Activated CD8-positive, alpha-beta T cell treated with anti-CD3 and anti-CD28 coated beads, Interleukin-2, amount 10 ng/mL, durations not matched to agents 7 days and 5 days (primary cell): ENCODE measurements at regions not wholly inside any gene's neighbourhood (a gene's known extent, or its start where the extent isn't known, plus 50 kb on each side); places are given as distances from the start of the nearest gene placed in this dataset.
"Not testable (repeated sequence)": the region's sequence is repeated elsewhere in the genome, so short reads cannot be mapped to it uniquely, and the experiment has no call there.

Source experiments
- ATAC-seq: fragments of 150-1000 bp; cut with Tn5 transposase; one replicate; pipeline ENCODE4 v1.10.0; 2021; ENCODE audit warnings: moderate library complexity
- CTCF ChIA-PET: fragments of 350-600 bp; sonication (Branson Sonifier 250); formaldehyde crosslinking; loops from one replicate; lab custom pipeline; 2021; ENCODE audit warnings: antibody characterized with exemption; lab: Charles Lee
- POLR2A ChIA-PET: fragments of 350-600 bp; sonication (Branson Sonifier 250); formaldehyde crosslinking; loops from one replicate; lab custom pipeline; 2021; ENCODE audit warnings: antibody characterized with exemption; lab: Charles Lee
- DNase-seq: peaks from one replicate; pipeline ENCODE4 v3.0.0-alpha.2; 2020
- H3K27ac Mint-ChIP-seq: one replicate; pipeline ENCODE4 v1.8.0; 2021; ENCODE audit warnings: mild to moderate bottlenecking, mixed read lengths
- H3K27me3 Mint-ChIP-seq: one replicate; pipeline ENCODE4 v1.8.0; 2021; ENCODE audit warnings: low read depth, mixed read lengths
- H3K36me3 Mint-ChIP-seq: one replicate; pipeline ENCODE4 v1.8.0; 2021; ENCODE audit warnings: low read depth, mixed read lengths
- H3K4me1 Mint-ChIP-seq: one replicate; pipeline ENCODE4 v1.8.0; 2021; ENCODE audit warnings: low read depth, mixed read lengths
- H3K4me3 Mint-ChIP-seq: one replicate; pipeline ENCODE4 v1.8.0; 2021; ENCODE audit warnings: mild to moderate bottlenecking, mixed read lengths
- H3K9me3 Mint-ChIP-seq: one replicate; pipeline ENCODE4 v1.8.0; 2022; ENCODE audit warnings: mixed read lengths; ENCODE audit not compliant: insufficient read depth

- DNase-seq, result no peak
- Mint-ChIP-seq H3K27ac (no peak overlapping the region), H3K27me3 (no peaks in the 10 kb centered on the region), H3K9me3 (no peaks in the 10 kb centered on the region), H3K4me1 (no peaks in the 10 kb centered on the region), H3K4me3 (no peak overlapping the region), H3K36me3 (no peaks in the 10 kb centered on the region)
- CTCF ChIA-PET, result no interaction called here
- POLR2A ChIA-PET, result no interaction called here
- no peak for ATAC-seq
Observed at GRCh38 chr3:159273070-159273469, 471.2 kb downstream of the MFSD1 start.

- H3K9me3 Mint-ChIP-seq, result no peaks in the 10 kb centered on the region
- no peak overlapping the region for H3K4me3 Mint-ChIP-seq
- no peak for ATAC-seq
- POLR2A ChIA-PET, result no interaction called here
- peak; percentile 46 for DNase-seq
- H3K4me1 Mint-ChIP-seq, result no peaks in the 10 kb centered on the region
- H3K27ac Mint-ChIP-seq, result no peak overlapping the region
- no peaks in the 10 kb centered on the region for H3K36me3 Mint-ChIP-seq
- H3K27me3 Mint-ChIP-seq, result no peaks in the 10 kb centered on the region
- CTCF ChIA-PET, result no interaction called here
Observed at GRCh38 chr3:159273608-159274007, 471.8 kb downstream of the MFSD1 start.

- ChIA-PET CTCF (no interaction called here), POLR2A (no interaction called here)
- Mint-ChIP-seq H3K27me3 (no peaks in the 10 kb centered on the region), H3K27ac (no peak overlapping the region), H3K36me3 (no peaks in the 10 kb centered on the region), H3K4me1 (no peaks in the 10 kb centered on the region), H3K4me3 (no peak overlapping the region), H3K9me3 (no peaks in the 10 kb centered on the region)
- DNase-seq (no peak), ATAC-seq (no peak)
Observed at GRCh38 chr3:159275741-159276140, 473.9 kb downstream of the MFSD1 start.

- POLR2A ChIA-PET, result no interaction called here
- Mint-ChIP-seq H3K4me1 (no peaks in the 10 kb centered on the region), H3K36me3 (no peaks in the 10 kb centered on the region), H3K27me3 (no peaks in the 10 kb centered on the region), H3K4me3 (no peak overlapping the region), H3K27ac (no peak overlapping the region), H3K9me3 (no peaks in the 10 kb centered on the region)
- CTCF ChIA-PET, result no interaction called here
- no peak for ATAC-seq
- no peak for DNase-seq
Observed at GRCh38 chr3:159277814-159278213, 476.0 kb downstream of the MFSD1 start.

GRCh38 chr3:159280386-159281191 lies 478.7 kb downstream of the MFSD1 start:
- no peak for DNase-seq
- ChIA-PET POLR2A (no interaction called here), CTCF (no interaction called here)
- Mint-ChIP-seq H3K4me3 (no peak overlapping the region), H3K27me3 (no peaks in the 10 kb centered on the region), H3K9me3 (no peaks in the 10 kb centered on the region), H3K4me1 (no peaks in the 10 kb centered on the region), H3K36me3 (no peaks in the 10 kb centered on the region), H3K27ac (no peak overlapping the region)
- no peak for ATAC-seq

- Mint-ChIP-seq H3K9me3 (no peaks in the 10 kb centered on the region), H3K27me3 (no peaks in the 10 kb centered on the region), H3K27ac (no peak overlapping the region), H3K4me1 (no peaks in the 10 kb centered on the region), H3K4me3 (no peak overlapping the region), H3K36me3 (no peaks in the 10 kb centered on the region)
- no peak for ATAC-seq
- DNase-seq, result no peak
- ChIA-PET CTCF (no interaction called here), POLR2A (no interaction called here)
Observed at GRCh38 chr3:159293493-159293892, 491.6 kb downstream of the MFSD1 start.

GRCh38 chr3:159301961-159302360 lies 500.1 kb downstream of the MFSD1 start:
- Mint-ChIP-seq H3K4me3 (no peak overlapping the region), H3K27me3 (no peaks in the 10 kb centered on the region), H3K9me3 (no peaks in the 10 kb centered on the region), H3K4me1 (no peaks in the 10 kb centered on the region), H3K27ac (no peak overlapping the region), H3K36me3 (no peaks in the 10 kb centered on the region)
- ChIA-PET CTCF (no interaction called here), POLR2A (no interaction called here)
- DNase-seq (no peak), ATAC-seq (no peak)

GRCh38 chr3:159305017-159305416 lies 503.2 kb downstream of the MFSD1 start:
- H3K4me1 Mint-ChIP-seq, result no peaks in the 10 kb centered on the region
- no peak overlapping the region for H3K27ac Mint-ChIP-seq
- DNase-seq (no peak), ATAC-seq (no peak)
- ChIA-PET CTCF (interaction anchor here (0.9 kb wide), 1 partner anchor 17 kb away, joined by 3 read pairs; no protein-coding TSS in a partner anchor), POLR2A (no interaction called here)
- H3K36me3 Mint-ChIP-seq, result no peaks in the 10 kb centered on the region
- no peak overlapping the region for H3K4me3 Mint-ChIP-seq
- H3K27me3 Mint-ChIP-seq, result no peaks in the 10 kb centered on the region
- no peaks in the 10 kb centered on the region for H3K9me3 Mint-ChIP-seq

- H3K27me3 Mint-ChIP-seq, POLR2A ChIA-PET, H3K4me3 Mint-ChIP-seq, CTCF ChIA-PET, H3K36me3 Mint-ChIP-seq, ATAC-seq, H3K27ac Mint-ChIP-seq, DNase-seq, H3K4me1 Mint-ChIP-seq, H3K9me3 Mint-ChIP-seq: not testable (repeated sequence)
Observed at GRCh38 chr3:159316706-159317105, 514.9 kb downstream of the MFSD1 start.

GRCh38 chr3:159319156-159319555 lies 517.3 kb downstream of the MFSD1 start:
- no peak overlapping the region for H3K4me3 Mint-ChIP-seq

GRCh38 chr3:159322322-159322939 lies 520.6 kb downstream of the MFSD1 start:
- H3K9me3 Mint-ChIP-seq, result no peaks in the 10 kb centered on the region
- H3K36me3 Mint-ChIP-seq, result no peaks in the 10 kb centered on the region
- ChIA-PET POLR2A (no interaction called here), CTCF (interaction anchor here (0.7 to 3.6 kb wide), 4 partner anchors 11 to 484 kb away, joined by 3 to 16 read pairs (median 5); no protein-coding TSS in a partner anchor)
- no peak overlapping the region for H3K4me3 Mint-ChIP-seq
- no peaks in the 10 kb centered on the region for H3K27me3 Mint-ChIP-seq
- H3K27ac Mint-ChIP-seq, result no peak overlapping the region
- H3K4me1 Mint-ChIP-seq, result no peaks in the 10 kb centered on the region
- ATAC-seq (no peak), DNase-seq (peak; percentile 26)

More at GRCh38 chr3:159319156-159319555, 517.3 kb downstream of the MFSD1 start:
- POLR2A ChIA-PET, result no interaction called here
- Mint-ChIP-seq H3K4me1 (no peaks in the 10 kb centered on the region), H3K27me3 (no peaks in the 10 kb centered on the region), H3K9me3 (no peaks in the 10 kb centered on the region), H3K27ac (no peak overlapping the region), H3K36me3 (no peaks in the 10 kb centered on the region)
- DNase-seq, result no peak
- CTCF ChIA-PET, result no interaction called here
- ATAC-seq, result no peak

GRCh38 chr3:159323848-159324247 lies 522.0 kb downstream of the MFSD1 start:
- ATAC-seq, result no peak

More at GRCh38 chr3:159323848-159324247, 522.0 kb downstream of the MFSD1 start:
- Mint-ChIP-seq H3K27ac (no peak overlapping the region), H3K4me3 (no peak overlapping the region), H3K36me3 (no peaks in the 10 kb centered on the region), H3K9me3 (no peaks in the 10 kb centered on the region), H3K27me3 (no peaks in the 10 kb centered on the region), H3K4me1 (no peaks in the 10 kb centered on the region)
- ChIA-PET POLR2A (no interaction called here), CTCF (interaction anchor here (3.6 kb wide), 1 partner anchor 483 kb away, joined by 16 read pairs; no protein-coding TSS in a partner anchor)
- DNase-seq, result no peak
